Nephron progenitor cell (in vitro differentiated cells): ENCODE measurements at regions not wholly inside any gene's neighbourhood (a gene's known extent, or its start where the extent isn't known, plus 50 kb on each side); places are given as distances from the start of the nearest gene placed in this dataset.

Source experiments
- DNase-seq: peaks from one replicate; pipeline ENCODE4 v3.0.0; 2021
- H3K27ac Mint-ChIP-seq: 2 replicates; pipeline ENCODE4 v1.8.0; 2021; ENCODE audit warnings: mild to moderate bottlenecking, moderate library complexity, mixed read lengths
- H3K27me3 Mint-ChIP-seq: 2 replicates; pipeline ENCODE4 v1.8.0; 2021; ENCODE audit warnings: mild to moderate bottlenecking, low read depth, mixed read lengths; ENCODE audit not compliant: poor library complexity
- H3K36me3 Mint-ChIP-seq: 2 replicates; pipeline ENCODE4 v1.8.0; 2021; ENCODE audit warnings: low read depth, mixed read lengths
- H3K4me1 Mint-ChIP-seq: 2 replicates; pipeline ENCODE4 v1.8.0; 2021; ENCODE audit warnings: mixed read lengths
- H3K4me3 Mint-ChIP-seq: 2 replicates; pipeline ENCODE4 v1.8.0; 2021; ENCODE audit warnings: mild to moderate bottlenecking, moderate library complexity, mixed read lengths
- H3K9me3 Mint-ChIP-seq: 2 replicates; pipeline ENCODE4 v1.8.0; 2021; ENCODE audit warnings: mild to moderate bottlenecking, moderate library complexity, mixed read lengths
- TF ChIP-seq, protein P1 (sequence below): fragments of 200-600 bp; sonication (generic); IDR thresholded peaks from 2 replicates; pipeline ENCODE4 v1.5.0; 2021; ENCODE audit warnings: antibody characterized with exemption

DNA sequence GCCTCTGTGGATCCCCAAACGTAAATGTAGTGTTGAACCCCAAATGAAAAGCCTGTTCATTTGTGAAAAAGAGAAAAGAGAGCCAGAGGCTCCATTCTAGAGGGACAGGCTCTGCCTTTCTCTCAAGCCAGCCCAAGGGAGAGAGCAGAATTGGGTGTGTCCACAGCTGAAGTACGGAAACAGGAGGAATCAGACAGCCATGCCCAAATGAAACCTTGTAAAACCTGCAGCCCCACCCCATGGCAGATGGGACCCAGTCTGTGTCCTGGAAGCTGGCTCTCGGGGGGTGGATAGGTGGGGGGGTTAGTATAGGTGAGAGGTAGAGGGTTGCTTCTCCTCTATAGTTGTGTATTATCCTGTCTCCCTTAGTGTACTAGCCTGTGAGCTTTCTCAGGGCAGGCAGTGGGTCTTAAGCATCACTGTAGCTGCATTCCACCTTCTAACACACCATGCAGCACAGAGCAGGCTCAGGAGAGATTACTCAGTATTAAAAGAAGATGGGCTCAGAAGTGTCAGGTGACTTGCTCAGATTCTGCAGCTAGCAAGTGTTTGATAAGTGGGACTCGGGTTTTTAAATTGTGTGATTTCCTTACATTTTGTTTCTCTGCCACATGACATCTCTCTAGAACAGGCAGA is 67.4 kb upstream of the SIPA1L2 start:
- Mint-ChIP-seq H3K36me3 (no peaks in the 10 kb centered on the region), H3K4me1 (peaks cover 5% of the 10 kb centered on the region), H3K27me3 (peaks cover 9% of the 10 kb centered on the region), H3K9me3 (no peaks in the 10 kb centered on the region), H3K4me3 (no peak overlapping the region), H3K27ac (no peak overlapping the region)
- no peak for DNase-seq
- TF ChIP-seq, protein P1, sequence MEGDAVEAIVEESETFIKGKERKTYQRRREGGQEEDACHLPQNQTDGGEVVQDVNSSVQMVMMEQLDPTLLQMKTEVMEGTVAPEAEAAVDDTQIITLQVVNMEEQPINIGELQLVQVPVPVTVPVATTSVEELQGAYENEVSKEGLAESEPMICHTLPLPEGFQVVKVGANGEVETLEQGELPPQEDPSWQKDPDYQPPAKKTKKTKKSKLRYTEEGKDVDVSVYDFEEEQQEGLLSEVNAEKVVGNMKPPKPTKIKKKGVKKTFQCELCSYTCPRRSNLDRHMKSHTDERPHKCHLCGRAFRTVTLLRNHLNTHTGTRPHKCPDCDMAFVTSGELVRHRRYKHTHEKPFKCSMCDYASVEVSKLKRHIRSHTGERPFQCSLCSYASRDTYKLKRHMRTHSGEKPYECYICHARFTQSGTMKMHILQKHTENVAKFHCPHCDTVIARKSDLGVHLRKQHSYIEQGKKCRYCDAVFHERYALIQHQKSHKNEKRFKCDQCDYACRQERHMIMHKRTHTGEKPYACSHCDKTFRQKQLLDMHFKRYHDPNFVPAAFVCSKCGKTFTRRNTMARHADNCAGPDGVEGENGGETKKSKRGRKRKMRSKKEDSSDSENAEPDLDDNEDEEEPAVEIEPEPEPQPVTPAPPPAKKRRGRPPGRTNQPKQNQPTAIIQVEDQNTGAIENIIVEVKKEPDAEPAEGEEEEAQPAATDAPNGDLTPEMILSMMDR, result no peak

DNA sequence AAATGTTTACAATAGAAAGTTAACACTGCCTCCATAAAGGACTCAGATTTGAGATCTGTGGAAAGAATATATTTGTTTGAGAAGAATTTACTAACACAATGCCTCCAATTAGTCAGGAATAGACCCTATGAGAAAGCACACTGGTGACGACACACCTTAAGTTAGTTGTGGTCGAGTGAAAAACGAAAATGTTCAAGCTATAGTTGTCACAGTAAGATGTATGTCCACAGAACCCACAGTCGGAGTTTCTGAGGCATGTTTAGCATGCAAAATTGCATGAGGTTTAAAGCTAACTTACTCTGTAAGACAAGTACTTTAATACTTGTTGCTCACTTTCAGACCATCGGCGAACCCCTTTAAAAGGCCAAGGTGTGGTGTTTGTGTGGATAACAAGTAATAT is 69.9 kb upstream of the SIPA1L2 start:
- Mint-ChIP-seq H3K27me3 (no peaks in the 10 kb centered on the region), H3K27ac (no peak overlapping the region), H3K4me3 (no peak overlapping the region), H3K36me3 (no peaks in the 10 kb centered on the region), H3K4me1 (peaks cover 11% of the 10 kb centered on the region), H3K9me3 (no peaks in the 10 kb centered on the region)
- DNase-seq, result no peak
- TF ChIP-seq, protein P1, result no peak

DNA sequence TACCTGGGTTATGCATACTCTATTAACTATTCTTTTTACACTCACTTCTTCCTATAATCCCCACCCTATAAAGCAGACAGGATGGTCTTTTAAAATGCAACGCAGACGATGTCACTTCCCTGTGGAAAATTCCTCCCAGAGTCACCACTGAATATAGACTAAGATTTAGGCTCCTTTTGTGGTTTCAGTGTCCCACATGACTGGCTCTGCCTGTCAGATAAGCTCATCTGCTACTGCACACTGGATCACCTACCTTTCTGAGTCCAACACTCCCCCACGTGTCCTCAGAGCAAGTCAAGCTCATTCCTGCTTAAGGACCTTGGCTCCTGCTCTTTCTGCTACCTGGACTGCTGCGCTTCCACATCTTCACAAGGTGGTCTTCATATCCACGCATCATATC is 73.0 kb upstream of the SIPA1L2 start:
- TF ChIP-seq, protein P1, result no peak
- DNase-seq, result no peak
- Mint-ChIP-seq H3K27me3 (no peaks in the 10 kb centered on the region), H3K4me1 (peaks cover 9% of the 10 kb centered on the region), H3K4me3 (no peak overlapping the region), H3K9me3 (no peaks in the 10 kb centered on the region), H3K36me3 (no peaks in the 10 kb centered on the region), H3K27ac (no peak overlapping the region)

DNA sequence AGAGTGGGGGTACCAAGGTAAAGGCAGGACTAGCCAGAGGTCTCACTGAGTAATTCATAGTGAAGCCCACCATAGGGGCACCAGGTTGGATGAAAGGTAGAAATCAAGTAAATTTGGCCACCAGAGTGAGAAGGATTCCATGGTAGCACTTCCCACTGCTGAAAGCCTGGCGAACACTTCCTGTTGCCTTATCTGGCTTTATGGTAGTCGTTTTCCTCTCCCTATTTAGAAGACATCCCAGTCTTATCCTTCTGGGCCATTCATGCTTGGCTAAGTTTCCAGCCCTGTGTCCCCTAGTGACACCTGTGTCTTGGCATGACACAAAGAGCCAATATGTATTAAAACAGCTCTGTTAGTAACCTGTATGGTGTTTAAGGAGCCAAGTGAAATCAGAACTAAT is 74.3 kb upstream of the SIPA1L2 start:
- Mint-ChIP-seq H3K27ac (no peak overlapping the region), H3K36me3 (no peaks in the 10 kb centered on the region), H3K27me3 (no peaks in the 10 kb centered on the region), H3K9me3 (no peaks in the 10 kb centered on the region), H3K4me3 (no peak overlapping the region), H3K4me1 (peaks cover 9% of the 10 kb centered on the region)
- TF ChIP-seq, protein P1, result no peak
- DNase-seq, result no peak

DNA sequence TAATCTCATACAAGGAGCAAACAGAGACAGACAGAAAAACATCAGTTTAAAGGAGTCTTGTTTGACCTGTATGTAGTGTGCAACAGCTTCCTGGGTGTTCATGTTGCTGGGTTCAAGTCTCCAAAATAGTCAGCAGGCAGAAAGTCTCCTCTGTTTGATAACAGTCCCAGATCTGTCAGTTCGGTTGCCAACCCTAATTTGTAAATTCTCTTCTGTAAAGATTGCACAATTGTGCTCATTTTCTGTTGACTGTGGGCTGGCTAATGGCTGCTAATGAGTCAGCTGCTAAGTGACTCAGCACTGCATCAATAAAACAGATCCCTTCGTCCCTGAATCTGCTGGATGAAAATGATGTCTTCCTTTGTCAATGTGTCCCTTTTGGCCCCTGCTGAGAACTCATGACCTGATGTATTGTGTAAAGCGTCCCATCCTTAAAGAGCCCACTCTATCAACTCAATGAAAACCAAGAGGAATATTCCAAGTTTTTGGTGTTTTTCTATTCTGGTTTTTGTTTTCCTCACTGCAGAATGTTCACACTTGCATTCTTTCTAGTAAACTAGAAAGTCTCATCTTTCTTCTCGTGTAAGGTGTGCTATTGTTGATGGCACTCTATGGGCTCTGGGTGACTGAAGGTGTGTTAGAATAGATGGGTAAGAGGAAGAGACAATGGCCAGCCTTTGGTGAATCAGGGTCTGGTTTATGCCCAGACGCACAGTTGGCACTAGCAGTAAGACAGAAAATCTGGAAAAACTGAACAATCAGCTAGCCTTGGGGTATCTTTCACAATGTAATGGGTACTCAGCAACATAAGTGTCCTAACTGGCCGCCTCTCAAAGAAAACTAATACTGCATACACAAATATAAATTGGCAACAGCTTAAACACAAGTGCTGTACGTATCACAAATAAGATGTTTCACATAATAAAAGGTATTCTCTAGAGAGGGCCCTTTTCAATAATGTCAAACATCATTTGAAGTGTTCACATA is 75.1 kb upstream of the SIPA1L2 start:
- Mint-ChIP-seq H3K27me3 (no peaks in the 10 kb centered on the region), H3K4me1 (peaks cover 9% of the 10 kb centered on the region), H3K9me3 (no peaks in the 10 kb centered on the region), H3K4me3 (no peak overlapping the region), H3K36me3 (no peaks in the 10 kb centered on the region), H3K27ac (no peak overlapping the region)
- DNase-seq, result no peak
- TF ChIP-seq, protein P1, result no peak
